ENCODE measurements at regions not wholly inside any gene's neighbourhood (a gene's known extent, or its start where the extent isn't known, plus 50 kb on each side); places are given as distances from the start of the nearest gene placed in this dataset.

GRCh38 chr10:128543151-128543550, 416.9 kb upstream of the MKI67 start:
- H3K36me3 ChIP-seq (ENCODE audit: control insufficient read depth in 4 of 4, insufficient read depth in 3 of 4, low read depth in 1 of 4, low read length in 3 of 4): no peaks in the 10 kb centered on the region
- WGBS: 91% methylated on average over 12 of the region's 12 CpGs
- H3K4me1 ChIP-seq (ENCODE audit: control insufficient read depth in 4 of 4, insufficient read depth in 4 of 4, low read length in 3 of 4): peaks cover 0 to 12% (median 6%) of the 10 kb centered on the region in 4 donors
- no peak for DNase-seq (ENCODE audit: low spot score)
- no peak overlapping the region for H3K4me3 ChIP-seq (ENCODE audit: low read depth in 1 of 3, low read length in 3 of 3)
- no peak overlapping the region for H3K27ac ChIP-seq (ENCODE audit: low read depth in 1 of 2, low read length in 2 of 2)
- peaks cover 0 to 16% (median 5%) of the 10 kb centered on the region in 4 donors for H3K27me3 ChIP-seq (ENCODE audit: control insufficient read depth in 4 of 4, insufficient read depth in 4 of 4, low read length in 3 of 4)
- H3K9me3 ChIP-seq (ENCODE audit: control insufficient read depth in 4 of 4, low read length in 3 of 4): no peaks in the 10 kb centered on the region
- TF ChIP-seq EGR1 (IDR thresholded peaks at IDR 0.05; ENCODE audit: low read depth in 2 of 2) (no peak), ZBTB33 (IDR thresholded peaks at IDR 0.05) (no peak), HNF4G (IDR thresholded peaks at IDR 0.05) (no peak), MAX (IDR thresholded peaks at IDR 0.05) (no peak)
- H3K9ac ChIP-seq (ENCODE audit: low read depth in 1 of 2, low read length in 2 of 2): no peak overlapping the region

- Histone ChIP-seq H3K36me3 (ENCODE audit: control insufficient read depth in 4 of 4, insufficient read depth in 3 of 4, low read depth in 1 of 4, low read length in 3 of 4) (no peaks in the 10 kb centered on the region), H3K27me3 (ENCODE audit: control insufficient read depth in 4 of 4, insufficient read depth in 4 of 4, low read length in 3 of 4) (peaks cover 0 to 9% (median 3%) of the 10 kb centered on the region in 4 donors), H3K27ac (ENCODE audit: low read depth in 1 of 2, low read length in 2 of 2) (no peak overlapping the region), H3K9ac (ENCODE audit: low read depth in 1 of 2, low read length in 2 of 2) (no peak overlapping the region), H3K4me1 (ENCODE audit: control insufficient read depth in 4 of 4, insufficient read depth in 4 of 4, low read length in 3 of 4) (peaks cover 0 to 12% (median 6%) of the 10 kb centered on the region in 4 donors), H3K4me3 (ENCODE audit: low read depth in 1 of 3, low read length in 3 of 3) (no peak overlapping the region), H3K9me3 (ENCODE audit: control insufficient read depth in 4 of 4, low read length in 3 of 4) (no peaks in the 10 kb centered on the region)
- WGBS: 86% methylated on average over 10 of the region's 10 CpGs
- DNase-seq (ENCODE audit: low spot score): no peak
- TF ChIP-seq TAF1 (conservative IDR thresholded peaks at IDR 0.05) (no peak), FOXA2 (IDR thresholded peaks at IDR 0.05) (no peak), HNF4A (conservative IDR thresholded peaks at IDR 0.05) (no peak), NR2F2 (IDR thresholded peaks at IDR 0.05) (no peak), FOXA1 (IDR thresholded peaks at IDR 0.05) (no peak), EGR1 (IDR thresholded peaks at IDR 0.05; ENCODE audit: low read depth in 2 of 2) (no peak), REST (IDR thresholded peaks at IDR 0.05) (no peak), GABPA (IDR thresholded peaks at IDR 0.05 in 1 of 2, conservative IDR thresholded peaks at IDR 0.05 in 1 of 2) (no peak), RXRA (IDR thresholded peaks at IDR 0.05) (no peak), RAD21 (IDR thresholded peaks at IDR 0.05) (no peak), JUND (IDR thresholded peaks at IDR 0.05) (no peak), YY1 (IDR thresholded peaks at IDR 0.05) (no peak), ATF3 (IDR thresholded peaks at IDR 0.05) (no peak), SP1 (IDR thresholded peaks at IDR 0.05) (no peak), CTCF (IDR thresholded peaks at IDR 0.05; ENCODE audit: low read depth, low read length, missing input control) (no peak), MAX (IDR thresholded peaks at IDR 0.05) (no peak)
Measured at GRCh38 chr10:128545216-128545615, 419.0 kb upstream of the MKI67 start.

Data from liver (tissue), 8 donors.